22Rv1 (cell line): ENCODE measurements at regions not wholly inside any gene's neighbourhood (a gene's known extent, or its start where the extent isn't known, plus 50 kb on each side); places are given as distances from the start of the nearest gene placed in this dataset.

Experiments used
- CTCF ChIP-seq: fragments of 450-650 bp; IDR thresholded peaks from 2 replicates; pipeline ENCODE4 v1.5.1; 2017; ENCODE audit warnings: mild to moderate bottlenecking
- ZFX ChIP-seq: fragments of 450-650 bp; IDR thresholded peaks from 2 replicates; pipeline ENCODE4 v1.6.1; 2017; ENCODE audit warnings: antibody characterized with exemption, borderline replicate concordance

GRCh38 chr18:60145776-60146175, 226.8 kb downstream of the MC4R start:
- TF ChIP-seq CTCF, result no peak
- no peak for TF ChIP-seq ZFX
